Breast epithelium (tissue), 3 donors: ENCODE measurements at regions not wholly inside any gene's neighbourhood (a gene's known extent, or its start where the extent isn't known, plus 50 kb on each side); places are given as distances from the start of the nearest gene placed in this dataset.

Experiments
- CTCF ChIP-seq, 3 donors: fragments of 450-650 bp; IDR thresholded peaks; one replicate each; pipeline ENCODE4 v1.5.1; 2016 to 2017; ENCODE audit warnings: antibody characterized with exemption in 3 of 3, mild to moderate bottlenecking in 3 of 3, moderate library complexity in 3 of 3
- POLR2A ChIP-seq: fragments of 450-650 bp; IDR thresholded peaks from one replicate; pipeline ENCODE4 v1.6.1; 2016; ENCODE audit warnings: antibody characterized with exemption, mild to moderate bottlenecking, moderate library complexity
- POLR2AphosphoS5 ChIP-seq, 3 donors: sonication (generic); formaldehyde crosslinking; IDR thresholded peaks; one replicate each; pipeline ENCODE4 v1.6.1; 2017; ENCODE audit warnings: antibody characterized with exemption in 3 of 3

- TF ChIP-seq POLR2A (no peak), CTCF (IDR thresholded peaks at IDR 0.05) (no peak), POLR2AphosphoS5 (IDR thresholded peaks at IDR 0.05) (no peak)
These were observed 400.5 kb downstream of the IPMK start for GRCh38 chr10:57867241-57867640.
